ENCODE measurements at regions not wholly inside any gene's neighbourhood (a gene's known extent, or its start where the extent isn't known, plus 50 kb on each side); places are given as distances from the start of the nearest gene placed in this dataset.

DNA sequence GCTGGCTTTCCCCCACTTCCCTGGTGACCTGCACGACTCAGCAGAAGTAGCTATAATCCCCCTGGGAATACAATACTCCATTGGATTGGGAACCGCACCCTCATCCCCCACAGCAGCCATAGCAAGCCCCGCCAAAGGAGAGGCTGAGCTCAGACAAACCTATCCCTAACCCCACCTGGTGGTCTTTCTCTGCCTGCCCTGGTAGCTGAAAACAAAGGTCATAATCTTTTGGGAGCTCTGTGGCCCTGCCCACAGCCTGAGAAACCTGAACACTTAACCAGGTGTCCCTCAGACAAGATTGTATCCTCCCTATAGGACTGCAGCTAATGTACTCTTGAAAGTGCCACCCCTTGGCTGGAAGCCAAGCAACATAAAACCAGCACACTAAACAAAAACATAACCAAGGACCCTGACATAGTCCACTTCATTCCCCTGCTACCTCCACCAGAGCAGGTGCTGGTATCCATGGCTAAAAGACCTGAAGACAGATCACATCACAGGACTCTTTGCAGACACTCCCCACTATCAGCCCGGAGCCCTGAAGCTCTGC lies 71.6 kb upstream of the RUNX1 start:
- TF ChIP-seq POLR2A (IDR thresholded peaks at IDR 0.05; ENCODE audit: low read length) (no peak), GATA1 (IDR thresholded peaks at IDR 0.05; ENCODE audit: low read depth, low read length) (no peak)

All from erythroblast (primary cell).